ENCODE measurements at regions not wholly inside any gene's neighbourhood (a gene's known extent, or its start where the extent isn't known, plus 50 kb on each side); places are given as distances from the start of the nearest gene placed in this dataset.

- TF ChIP-seq, protein P1, sequence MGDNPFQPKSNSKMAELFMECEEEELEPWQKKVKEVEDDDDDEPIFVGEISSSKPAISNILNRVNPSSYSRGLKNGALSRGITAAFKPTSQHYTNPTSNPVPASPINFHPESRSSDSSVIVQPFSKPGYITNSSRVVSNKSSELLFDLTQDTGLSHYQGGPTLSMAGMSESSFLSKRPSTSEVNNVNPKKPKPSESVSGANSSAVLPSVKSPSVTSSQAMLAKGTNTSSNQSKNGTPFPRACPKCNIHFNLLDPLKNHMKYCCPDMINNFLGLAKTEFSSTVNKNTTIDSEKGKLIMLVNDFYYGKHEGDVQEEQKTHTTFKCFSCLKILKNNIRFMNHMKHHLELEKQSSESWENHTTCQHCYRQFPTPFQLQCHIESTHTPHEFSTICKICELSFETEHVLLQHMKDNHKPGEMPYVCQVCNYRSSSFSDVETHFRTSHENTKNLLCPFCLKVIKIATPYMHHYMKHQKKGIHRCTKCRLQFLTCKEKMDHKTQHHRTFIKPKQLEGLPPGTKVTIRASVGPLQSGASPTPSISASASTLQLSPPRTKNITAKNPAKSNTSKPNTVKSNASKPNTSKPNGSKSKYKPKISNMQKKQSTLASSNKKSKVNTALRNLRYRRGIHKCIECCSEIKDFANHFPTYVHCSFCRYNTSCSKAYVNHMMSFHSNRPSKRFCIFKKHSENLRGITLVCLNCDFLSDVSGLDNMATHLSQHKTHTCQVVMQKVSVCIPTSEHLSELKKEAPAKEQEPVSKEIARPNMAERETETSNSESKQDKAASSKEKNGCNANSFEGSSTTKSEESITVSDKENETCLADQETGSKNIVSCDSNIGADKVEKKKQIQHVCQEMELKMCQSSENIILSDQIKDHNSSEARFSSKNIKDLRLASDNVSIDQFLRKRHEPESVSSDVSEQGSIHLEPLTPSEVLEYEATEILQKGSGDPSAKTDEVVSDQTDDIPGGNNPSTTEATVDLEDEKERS (tag by site-specific recombination; IDR thresholded peaks at IDR 0.05), result no peak
- TF ChIP-seq ZNF571 (tag by site-specific recombination; IDR thresholded peaks at IDR 0.05), result no peak
Observed at GRCh38 chr13:82647540-82647939, 1234.7 kb downstream of the SLITRK1 start (continued).

DNA sequence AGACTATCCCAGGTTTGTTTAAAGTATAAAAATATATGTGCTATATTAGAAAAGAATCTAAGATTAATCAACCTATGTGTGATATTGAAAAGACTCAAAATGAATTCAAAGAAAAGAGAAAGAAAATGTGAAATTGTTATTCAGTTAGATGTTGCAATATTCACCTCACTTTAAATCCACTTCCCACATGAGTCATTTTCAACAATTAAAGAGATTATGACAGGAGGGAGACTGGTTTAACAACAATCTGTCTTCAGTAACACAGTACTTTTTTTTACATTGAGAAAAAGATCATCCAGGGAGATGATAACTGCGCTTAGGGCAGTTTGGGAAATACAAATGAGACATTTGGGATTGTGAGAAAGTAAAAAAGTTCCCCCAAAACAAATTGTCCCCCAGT, 1246.2 kb downstream of the SLITRK1 start:
- Histone ChIP-seq H3K4me1 (ENCODE audit: control insufficient read depth, insufficient read depth, low read length) (no peaks in the 10 kb centered on the region), H3K36me3 (ENCODE audit: control insufficient read depth in 2 of 2, insufficient read depth in 1 of 2, low read length in 2 of 2) (no peaks in the 10 kb centered on the region), H3K9me3 (ENCODE audit: control insufficient read depth, insufficient read depth, low read depth, low read length) (no peaks in the 10 kb centered on the region), H3K27ac (ENCODE audit: extremely low read depth, low read depth, low read length) (no peak overlapping the region), H3K4me3 (ENCODE audit: low read depth, low read length) (no peak overlapping the region)
- TF ChIP-seq ZNF488 (tag by site-specific recombination; IDR thresholded peaks at IDR 0.05), result no peak
- no peak for TF ChIP-seq ZNF362 (tag by site-specific recombination; IDR thresholded peaks at IDR 0.05)
- no peak for TF ChIP-seq SCRT2 (tag by site-specific recombination; IDR thresholded peaks at IDR 0.05)
- no peak for TF ChIP-seq ZNF274 (IDR thresholded peaks at IDR 0.05; ENCODE audit: low read length)
- TF ChIP-seq ZNF274 (tag by site-specific recombination; IDR thresholded peaks at IDR 0.05; ENCODE audit: borderline replicate concordance), result no peak
- no peak for TF ChIP-seq ZNF544 (tag by site-specific recombination; IDR thresholded peaks at IDR 0.05)
- no peak for TF ChIP-seq GLIS2 (tag by site-specific recombination; IDR thresholded peaks at IDR 0.05)
- TF ChIP-seq HIC1 (tag by site-specific recombination; IDR thresholded peaks at IDR 0.05), result no peak
- TF ChIP-seq ZNF426 (tag by site-specific recombination; IDR thresholded peaks at IDR 0.05), result no peak
- TF ChIP-seq KLF9 (tag by site-specific recombination; IDR thresholded peaks at IDR 0.05; ENCODE audit: low read depth), result no peak
- TF ChIP-seq HOXA7 (CRISPR knock-in tag; IDR thresholded peaks at IDR 0.05; ENCODE audit: borderline replicate concordance), result no peak
- TF ChIP-seq, protein P2, sequence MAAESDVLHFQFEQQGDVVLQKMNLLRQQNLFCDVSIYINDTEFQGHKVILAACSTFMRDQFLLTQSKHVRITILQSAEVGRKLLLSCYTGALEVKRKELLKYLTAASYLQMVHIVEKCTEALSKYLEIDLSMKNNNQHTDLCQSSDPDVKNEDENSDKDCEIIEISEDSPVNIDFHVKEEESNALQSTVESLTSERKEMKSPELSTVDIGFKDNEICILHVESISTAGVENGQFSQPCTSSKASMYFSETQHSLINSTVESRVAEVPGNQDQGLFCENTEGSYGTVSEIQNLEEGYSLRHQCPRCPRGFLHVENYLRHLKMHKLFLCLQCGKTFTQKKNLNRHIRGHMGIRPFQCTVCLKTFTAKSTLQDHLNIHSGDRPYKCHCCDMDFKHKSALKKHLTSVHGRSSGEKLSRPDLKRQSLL (tag by site-specific recombination; IDR thresholded peaks at IDR 0.05), result no peak
- no peak for TF ChIP-seq ZNF423 (tag by site-specific recombination; IDR thresholded peaks at IDR 0.05)
- TF ChIP-seq, protein P3, sequence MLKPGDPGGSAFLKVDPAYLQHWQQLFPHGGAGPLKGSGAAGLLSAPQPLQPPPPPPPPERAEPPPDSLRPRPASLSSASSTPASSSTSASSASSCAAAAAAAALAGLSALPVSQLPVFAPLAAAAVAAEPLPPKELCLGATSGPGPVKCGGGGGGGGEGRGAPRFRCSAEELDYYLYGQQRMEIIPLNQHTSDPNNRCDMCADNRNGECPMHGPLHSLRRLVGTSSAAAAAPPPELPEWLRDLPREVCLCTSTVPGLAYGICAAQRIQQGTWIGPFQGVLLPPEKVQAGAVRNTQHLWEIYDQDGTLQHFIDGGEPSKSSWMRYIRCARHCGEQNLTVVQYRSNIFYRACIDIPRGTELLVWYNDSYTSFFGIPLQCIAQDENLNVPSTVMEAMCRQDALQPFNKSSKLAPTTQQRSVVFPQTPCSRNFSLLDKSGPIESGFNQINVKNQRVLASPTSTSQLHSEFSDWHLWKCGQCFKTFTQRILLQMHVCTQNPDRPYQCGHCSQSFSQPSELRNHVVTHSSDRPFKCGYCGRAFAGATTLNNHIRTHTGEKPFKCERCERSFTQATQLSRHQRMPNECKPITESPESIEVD (tag by site-specific recombination; IDR thresholded peaks at IDR 0.05), result no peak
- TF ChIP-seq ZNF404 (tag by site-specific recombination; IDR thresholded peaks at IDR 0.05), result no peak
- no peak for TF ChIP-seq ZNF155 (tag by site-specific recombination; IDR thresholded peaks at IDR 0.05)
- no peak for TF ChIP-seq ZBTB20 (tag by site-specific recombination; IDR thresholded peaks at IDR 0.05)
- ChIA-PET CTCF (no interaction called here), POLR2A (no interaction called here)
